Activated CD8-positive, alpha-beta memory T cell treated with anti-CD3 and anti-CD28 coated beads for 24 hours (primary cell): ENCODE measurements at regions not wholly inside any gene's neighbourhood (a gene's known extent, or its start where the extent isn't known, plus 50 kb on each side); places are given as distances from the start of the nearest gene placed in this dataset.

ENCODE experiments used
- DNase-seq: peaks from one replicate; pipeline ENCODE4 v3.0.0-alpha.2; 2020

DNA sequence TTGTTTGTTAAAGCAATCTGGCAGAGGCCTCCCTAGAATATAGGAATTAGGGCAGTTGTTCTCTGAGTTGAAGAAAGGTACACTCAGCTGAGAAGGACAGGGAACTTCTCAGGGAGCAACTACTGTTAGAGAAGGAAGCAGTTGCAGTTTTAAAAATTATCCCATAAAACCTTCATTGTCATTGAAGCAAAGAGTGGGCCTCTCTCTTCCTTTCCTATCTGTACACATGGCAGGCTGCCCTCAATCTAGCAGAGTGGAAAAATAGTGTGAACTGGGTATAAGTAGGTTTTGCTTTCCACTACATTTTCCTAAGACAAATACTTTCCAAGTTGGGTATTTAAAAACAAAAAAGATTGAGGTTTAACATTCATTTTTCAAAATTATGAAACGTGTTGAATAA is 236.7 kb upstream of the KLF14 start:
- DNase-seq: peak; percentile 55

DNA sequence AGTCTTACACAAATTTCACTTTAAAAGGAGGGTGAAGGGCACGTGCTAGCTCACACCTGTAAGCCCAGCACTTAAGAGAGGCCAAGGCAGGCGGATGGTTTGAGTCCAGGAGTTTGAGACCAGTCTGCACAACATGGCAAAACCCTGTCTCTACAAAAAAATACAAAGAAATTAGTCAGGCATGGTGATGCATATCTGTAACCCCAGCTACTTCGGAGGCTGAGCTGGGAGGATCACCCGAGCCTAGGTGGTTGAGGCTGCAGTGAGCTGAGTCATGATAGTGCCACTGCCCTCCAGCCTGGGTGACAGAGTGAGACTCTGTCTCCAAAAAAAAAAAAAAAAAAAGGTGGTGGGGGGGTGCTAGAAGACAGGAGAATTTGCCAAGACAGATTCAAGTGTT is 237.3 kb upstream of the KLF14 start:
- DNase-seq: peak; percentile 74

DNA sequence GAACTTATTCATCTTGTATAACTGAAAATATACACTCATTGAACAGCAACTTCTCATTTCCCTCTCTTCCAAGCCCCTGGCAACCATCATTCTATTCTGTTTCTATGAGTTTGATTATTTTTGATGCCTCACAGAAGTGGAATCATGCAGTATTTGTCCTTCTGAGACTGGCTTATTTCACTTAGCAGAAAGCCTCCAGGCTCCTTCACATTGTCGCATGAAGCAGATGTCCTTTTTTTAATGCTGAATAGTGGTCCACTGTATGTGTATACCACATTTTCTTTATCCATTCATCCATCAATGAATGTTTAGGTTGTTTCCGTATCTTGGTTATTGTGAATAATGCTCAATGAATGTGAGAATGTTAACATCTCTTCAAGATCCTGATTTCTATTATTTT is 238.2 kb upstream of the KLF14 start:
- no peak for DNase-seq

DNA sequence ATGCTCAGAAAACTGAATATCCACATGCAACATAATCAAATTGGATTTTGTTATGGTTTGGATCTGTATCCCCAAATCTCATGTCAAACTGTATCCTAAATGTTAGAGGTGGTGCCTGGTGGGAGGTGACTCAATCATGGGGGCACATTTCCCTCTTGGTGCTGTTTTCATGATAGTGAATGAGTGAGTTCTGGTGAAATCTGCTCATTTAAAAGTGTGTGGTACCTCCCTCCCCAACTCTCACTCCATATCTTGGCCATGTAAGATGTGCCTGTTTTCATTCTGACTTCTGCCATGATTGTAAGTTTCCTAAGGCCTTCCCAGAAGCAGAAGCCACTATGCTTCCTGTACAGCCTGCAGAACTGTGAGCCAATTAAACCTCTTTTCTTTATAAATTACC is 239.6 kb upstream of the KLF14 start:
- DNase-seq: peak; percentile 56

DNA sequence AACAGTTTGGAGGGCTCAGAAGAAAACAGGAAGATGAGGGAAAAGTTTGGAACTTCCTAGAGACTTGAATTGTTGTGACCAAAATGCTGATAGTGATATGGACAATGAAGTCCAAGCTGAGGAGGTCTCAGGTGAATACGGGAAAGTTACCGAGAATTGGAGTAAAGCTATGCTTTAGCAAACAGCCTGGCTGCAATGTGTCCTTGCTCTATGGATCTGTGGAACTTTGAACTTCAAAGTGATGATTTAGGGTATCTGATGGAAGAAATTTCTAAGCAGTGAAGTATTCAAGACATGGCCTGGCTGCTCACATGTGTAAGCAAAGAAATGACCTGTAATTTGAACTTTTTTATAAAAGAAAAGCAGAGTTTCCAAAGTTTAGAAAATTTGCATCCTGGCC is 240.2 kb upstream of the KLF14 start:
- DNase-seq: peak; percentile 51

DNA sequence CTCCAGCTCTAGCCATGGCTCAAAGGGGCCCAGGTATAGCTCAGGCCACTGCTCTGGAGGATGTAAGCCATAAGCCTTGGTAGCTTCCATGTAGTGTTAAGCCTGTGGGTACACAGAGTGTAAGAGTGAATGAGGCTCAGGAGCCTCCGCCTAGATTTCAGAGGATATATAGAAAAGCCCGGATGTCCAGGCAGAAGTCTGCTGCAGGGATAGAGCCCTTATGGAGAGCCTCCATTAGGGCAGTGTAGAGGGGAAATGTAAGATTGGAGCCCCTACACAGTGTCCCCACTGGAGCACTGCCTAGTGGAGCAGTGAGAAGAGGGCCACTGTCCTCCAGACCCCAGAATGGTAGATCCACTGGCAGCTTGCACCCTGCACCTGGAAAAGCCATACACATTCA is 240.8 kb upstream of the KLF14 start:
- peak; percentile 58 for DNase-seq

DNA sequence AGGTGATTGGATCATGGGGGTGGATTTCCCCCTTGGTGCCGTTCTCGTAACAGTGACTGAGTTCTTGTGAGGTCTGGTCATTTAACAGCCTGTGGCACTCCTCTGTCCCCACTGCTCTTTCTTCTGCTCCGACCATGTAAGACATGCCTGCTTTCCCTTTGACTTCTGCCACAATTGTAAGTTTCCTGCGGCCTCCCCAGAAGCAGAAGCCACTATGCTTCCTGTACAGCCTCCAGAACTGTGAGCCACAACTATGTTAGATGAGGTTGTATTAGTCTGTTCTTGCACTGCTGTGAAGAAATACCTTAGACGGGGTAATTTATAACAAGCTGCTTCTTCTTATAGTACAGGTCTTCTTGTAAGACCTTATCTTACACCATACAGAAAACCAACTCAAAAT is 241.7 kb upstream of the KLF14 start:
- no peak for DNase-seq

DNA sequence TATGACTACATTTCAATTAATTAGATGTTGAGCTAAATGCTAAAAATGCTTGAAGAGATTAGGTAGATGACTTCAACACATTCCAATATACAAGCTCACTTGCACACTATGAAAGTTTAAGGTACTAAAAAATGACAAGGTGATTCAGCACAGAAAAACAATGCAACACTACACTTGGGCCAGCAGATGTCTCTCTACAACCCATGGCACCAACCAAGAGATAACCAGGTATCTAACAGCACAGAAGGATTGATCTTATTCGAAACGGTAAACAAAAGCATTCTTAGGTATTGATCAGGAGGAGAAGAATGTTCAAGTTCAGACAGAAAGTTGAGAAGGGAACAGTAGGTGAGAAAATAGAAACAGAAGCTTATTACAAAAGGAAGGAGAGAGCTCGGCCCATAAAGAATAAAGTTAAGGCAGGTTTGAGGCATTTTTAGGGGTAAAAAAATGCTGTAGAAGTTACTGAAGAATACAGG is 248.2 kb upstream of the KLF14 start:
- DNase-seq: peak; percentile 49

DNA sequence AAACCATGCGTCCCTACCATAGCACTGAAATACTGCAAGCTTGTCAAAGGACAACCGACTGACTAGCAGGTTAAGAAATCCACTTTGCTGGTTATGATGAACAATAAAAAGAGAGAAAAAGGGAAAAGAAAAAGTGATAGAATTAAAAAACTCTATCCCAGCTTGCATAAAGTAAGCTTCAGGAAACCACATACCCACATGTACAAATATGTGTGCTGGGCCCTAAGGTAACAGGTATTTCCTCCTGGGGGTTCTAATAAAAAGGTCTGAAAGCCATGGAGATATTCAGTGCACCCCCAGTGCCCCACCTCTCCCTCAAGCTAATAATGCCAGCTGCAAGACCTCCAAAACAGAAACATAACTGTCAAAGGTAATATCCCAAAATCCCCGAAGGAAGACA is 248.6 kb upstream of the KLF14 start:
- peak; percentile 40 for DNase-seq

DNA sequence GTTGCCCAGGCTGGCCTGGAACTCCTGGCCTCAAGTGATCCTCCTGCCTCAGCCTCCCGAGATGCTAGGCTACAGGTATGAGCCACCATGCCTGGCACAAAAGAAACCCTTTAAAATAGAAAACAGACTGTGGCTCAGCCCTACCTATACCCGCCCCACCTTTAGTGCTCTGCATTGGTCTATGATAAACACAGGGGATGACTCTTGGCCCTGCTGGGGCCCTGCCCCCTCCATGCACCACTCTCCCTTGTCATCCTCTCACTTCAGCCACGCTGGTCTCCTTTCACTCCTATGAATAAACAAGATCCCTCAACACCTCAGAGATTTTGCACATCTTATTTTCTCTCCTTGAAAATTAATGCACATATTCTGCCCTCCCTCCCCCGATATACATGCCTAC is 251.4 kb upstream of the KLF14 start:
- peak; percentile 57 for DNase-seq

DNA sequence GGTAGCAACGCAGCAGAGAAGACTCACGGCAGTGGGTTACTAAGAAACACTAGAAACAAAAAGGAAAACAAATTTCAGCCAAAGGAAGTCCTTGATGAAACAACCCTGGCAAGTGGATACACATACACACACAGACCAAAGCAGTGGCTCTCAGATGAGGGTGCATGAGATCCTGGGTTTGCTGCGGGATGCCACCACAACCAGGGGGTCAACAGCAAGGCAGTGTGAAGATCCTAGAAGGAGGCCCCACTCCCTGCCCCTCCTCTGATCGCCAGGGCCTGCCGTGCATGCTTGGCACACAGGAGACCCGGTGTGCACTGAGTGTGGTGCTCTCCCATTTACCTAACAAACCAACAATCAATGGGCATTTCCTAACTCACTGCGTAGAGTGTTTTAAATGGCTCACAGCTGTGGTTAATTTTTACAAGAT is 252.3 kb upstream of the KLF14 start:
- peak; percentile 59 for DNase-seq

DNA sequence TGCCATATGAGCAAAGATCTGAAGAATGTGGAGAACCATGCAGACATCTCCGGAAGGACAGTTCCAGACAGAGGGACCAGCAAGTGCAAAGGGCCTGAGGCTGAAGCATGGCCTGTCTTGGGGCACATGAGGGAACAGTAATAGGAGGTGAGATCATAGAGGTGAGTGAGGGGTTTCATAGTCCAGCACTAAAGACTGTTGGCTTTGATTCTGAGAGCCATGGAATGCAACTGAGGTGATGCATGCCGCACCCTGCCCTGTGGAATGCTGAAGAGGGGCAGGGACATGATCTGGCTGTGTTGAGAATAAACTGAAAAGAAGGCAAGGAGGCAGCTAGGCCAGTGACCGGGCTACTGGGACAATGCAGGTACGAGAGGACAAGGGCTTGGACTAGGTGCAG is 253.1 kb upstream of the KLF14 start:
- DNase-seq: peak; percentile 28

DNA sequence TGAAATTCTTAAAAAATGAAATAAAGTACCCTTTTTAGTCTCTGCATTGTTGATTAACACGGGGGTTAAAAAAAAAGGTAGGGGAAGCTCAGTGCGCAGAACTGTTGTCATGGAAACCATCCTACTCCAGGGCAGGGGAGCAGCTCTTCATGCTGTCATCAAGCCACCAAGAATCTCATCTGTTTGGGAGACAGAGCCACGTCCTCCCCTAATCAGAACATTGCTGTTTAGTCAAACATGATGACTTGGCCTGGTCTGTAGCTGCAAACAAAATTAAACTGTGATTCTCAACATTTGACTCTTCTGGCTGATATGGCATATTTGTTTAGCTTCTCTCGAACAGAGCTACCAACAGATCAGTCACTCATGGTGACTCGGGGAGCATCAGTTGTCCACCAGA is 254.4 kb upstream of the KLF14 start:
- DNase-seq: peak; percentile 55

DNA sequence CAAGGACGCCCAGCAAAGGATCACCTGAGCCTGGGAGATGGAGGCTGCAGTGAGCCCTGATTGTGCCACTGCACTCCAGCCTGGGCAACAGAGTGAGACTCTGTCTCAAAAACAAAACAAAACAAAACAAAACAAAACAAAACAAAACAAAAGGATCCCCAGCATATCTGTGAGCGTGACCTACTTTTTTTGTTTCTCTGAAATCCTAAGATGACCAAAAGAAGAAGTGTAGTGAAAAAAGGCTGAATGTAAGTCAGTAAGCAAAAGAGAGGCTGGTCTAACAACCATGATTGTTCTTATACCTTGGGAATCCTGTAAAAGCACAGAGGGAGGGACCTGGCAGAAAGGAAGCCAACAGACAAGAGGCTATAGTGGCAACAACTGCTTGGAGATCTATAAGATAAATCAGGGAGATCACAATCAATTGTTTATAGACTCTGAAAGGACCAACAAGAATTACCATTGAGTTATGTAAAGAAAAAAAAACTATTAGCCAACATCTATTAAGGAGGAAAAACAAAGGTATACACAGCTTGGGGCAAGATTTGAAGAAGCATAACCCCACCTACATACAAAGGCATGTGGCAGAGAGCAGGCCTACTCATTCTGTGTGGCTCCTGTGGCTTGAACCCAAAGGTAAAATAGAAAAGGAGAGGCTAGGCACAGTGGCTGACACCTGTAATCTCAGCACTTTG is 255.2 kb upstream of the KLF14 start:
- DNase-seq: peak; percentile 30

DNA sequence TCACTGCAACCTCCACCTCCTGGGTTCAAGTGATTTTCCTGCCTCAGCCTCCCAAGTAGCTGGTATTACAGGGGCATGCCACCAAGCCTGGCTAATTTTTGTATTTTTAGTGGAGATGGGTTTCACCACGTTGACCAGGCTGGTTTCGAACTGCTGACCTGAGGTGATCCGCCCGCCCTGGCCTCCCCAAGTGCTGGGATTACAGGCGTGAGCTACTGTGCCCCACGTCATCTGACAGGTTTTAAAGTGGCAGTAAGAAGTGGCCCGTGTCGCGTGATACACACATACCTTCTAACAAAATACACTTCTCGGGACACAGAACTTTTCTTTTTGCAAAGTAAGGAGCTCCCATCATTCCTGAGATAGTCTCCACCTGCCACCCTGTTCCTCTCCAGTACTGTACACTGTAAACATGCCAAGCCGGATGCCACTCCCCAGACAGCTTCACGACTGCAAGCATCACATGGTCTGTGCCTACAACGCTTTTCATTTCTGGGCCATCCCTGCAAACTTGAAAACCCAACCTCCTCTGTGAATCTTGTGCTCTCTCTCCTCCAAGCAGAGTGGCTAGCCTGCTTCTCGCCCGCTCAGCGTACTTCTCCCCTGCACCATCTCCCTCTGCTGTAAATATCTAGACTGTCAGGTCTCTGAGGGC is 256.3 kb upstream of the KLF14 start:
- DNase-seq: peak; percentile 56

DNA sequence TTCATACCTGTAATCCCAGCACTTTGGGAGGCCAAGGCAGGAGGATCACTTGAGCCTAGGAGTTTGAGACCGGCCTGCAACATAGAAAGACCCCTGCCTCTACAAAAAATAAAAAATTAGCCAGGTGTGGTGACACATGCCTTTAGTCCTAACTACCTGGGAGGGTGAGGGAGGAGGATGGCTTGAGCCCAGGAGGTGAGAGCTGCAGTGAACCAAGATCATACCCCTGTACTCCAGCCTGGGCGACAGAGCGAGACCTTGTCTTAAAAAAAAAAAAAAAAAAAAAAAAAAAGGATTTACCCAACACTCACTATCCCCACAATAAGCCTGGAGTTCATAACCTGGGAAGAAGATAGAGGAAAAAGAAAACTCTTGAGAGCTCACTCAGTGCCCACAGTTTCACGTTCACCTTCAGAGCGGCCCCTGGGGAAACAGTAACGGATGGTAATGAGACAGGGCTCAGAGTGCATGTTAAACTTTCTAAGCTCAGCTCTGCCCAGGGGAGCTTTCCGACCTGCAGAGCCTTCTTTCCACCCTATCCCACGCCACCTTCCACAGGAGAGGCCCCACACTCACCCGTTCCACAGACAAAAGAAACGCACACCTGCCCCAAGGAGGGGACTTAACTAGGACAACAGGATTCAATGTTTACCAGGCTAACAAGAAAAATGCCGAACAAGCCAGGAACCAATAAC is 259.8 kb upstream of the KLF14 start:
- peak; percentile 52 for DNase-seq

DNA sequence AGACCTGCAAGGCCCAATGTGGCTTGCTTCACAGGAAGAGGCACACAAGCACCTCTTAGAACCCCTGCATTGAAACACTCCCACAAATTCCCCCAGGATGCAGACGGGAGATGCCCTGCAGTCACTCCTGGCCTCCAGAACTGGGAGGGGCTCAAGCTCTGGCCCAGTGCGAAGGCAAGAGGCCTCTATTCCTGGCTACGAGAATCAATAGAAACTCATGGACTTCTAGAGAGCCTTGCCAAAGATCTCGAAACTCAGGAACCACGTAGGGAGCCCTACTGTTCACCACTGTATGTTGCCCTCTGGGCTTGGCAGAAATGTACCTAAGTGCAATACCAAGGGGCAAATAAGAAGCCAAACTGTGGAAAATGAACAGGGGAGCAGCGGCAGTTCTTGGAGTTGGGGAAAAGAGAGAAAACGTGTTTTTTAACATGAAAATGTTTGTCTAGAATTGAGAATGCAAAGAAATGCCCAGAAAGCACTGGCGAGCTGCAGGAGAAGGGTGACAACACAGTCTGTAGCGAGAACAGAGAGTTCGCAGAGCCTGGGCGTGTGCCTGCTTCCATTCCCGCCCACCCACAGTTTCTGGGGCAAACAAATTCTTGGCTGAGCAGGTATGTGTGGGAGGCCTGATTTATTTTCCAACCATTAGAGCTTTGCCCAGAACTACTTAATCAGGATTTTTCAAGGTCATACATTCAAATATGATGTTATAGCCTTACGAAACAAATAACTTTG is 260.5 kb upstream of the KLF14 start:
- peak; percentile 56 for DNase-seq

DNA sequence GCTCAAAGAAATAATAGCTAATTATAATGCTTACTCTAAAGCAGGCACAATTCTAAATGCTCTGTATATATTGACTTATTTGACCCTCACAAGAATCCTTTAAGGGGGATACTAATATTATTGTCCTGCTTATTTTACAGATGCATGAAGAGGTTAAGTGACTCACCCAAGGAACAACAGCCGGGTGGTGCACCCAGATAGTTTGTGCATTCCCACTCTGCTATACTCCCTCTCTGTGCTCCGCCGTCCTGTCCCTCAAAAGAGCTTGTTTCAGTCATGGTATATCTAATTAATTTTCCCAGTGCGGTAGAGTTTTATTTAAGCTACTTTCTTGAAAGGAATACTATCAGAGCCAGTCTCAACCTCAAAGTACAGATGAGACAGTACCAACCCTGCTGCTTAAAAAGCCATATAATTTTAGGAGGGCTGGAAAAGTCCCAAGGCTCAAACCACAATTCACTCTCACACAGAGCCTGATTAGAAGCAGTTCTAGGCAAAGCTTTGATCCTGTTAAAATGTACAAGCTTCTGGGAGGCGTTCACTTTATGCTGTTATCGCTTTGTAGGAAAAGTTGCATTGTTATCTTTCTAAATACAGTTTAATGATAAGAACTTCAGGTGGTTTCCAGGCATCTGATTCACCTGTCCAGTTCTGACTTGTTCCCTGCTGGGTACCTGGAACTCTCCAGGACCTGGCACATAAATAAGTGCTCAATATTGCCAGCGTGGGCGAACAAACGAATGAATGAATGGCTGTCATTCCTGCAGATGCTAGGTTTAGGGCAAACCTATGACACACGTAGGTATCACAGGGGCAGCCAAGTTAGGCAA is 261.5 kb upstream of the KLF14 start:
- DNase-seq: peak; percentile 51

DNA sequence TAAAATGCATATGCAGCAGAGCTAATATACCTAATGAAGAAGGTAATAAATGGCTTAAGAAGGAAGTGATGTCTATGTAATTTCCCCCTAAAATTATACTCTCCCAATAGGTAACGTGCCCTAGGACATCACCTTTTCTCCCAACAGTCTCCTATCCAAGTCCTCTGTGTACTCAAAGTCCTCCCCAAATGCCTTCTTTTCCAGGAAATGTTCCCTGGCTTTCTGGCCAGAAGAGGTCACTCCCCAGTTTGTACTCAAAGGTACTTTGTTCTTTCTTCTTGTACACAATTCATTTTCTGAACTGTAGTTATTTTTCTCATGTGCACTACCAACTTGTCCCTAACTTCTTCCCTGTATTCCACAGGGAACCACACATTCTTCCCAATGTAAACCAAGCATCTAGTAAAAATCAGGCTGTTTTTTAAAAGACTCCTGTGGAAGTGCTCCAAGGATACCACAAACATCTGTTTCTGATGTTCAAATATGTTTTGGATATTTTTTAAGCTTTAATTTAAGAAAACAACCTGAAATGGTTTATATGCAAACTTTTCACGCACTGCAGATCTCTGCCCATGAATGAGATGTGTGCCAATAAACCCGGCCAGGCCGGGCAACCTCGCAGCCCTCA is 262.3 kb upstream of the KLF14 start:
- no peak for DNase-seq

DNA sequence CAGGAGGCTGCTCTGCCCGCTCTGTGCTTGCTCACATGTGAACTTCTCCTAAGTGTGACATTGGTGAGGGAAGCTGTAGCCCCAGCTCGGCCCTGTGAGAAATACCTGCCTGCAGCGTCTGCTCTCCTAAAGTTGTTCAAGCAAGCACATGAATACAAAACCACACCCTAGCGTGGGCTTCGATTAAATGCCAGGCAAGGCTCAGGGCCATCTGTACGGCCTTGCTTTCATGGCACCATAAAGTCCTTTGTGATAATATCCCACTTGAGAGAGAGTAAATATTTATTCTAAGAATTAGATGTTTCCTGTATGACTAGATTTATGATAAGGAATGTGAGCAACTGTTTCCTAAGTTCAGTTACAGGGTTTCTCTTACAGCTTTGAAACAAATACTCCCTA is 262.8 kb upstream of the KLF14 start:
- DNase-seq: peak; percentile 71

DNA sequence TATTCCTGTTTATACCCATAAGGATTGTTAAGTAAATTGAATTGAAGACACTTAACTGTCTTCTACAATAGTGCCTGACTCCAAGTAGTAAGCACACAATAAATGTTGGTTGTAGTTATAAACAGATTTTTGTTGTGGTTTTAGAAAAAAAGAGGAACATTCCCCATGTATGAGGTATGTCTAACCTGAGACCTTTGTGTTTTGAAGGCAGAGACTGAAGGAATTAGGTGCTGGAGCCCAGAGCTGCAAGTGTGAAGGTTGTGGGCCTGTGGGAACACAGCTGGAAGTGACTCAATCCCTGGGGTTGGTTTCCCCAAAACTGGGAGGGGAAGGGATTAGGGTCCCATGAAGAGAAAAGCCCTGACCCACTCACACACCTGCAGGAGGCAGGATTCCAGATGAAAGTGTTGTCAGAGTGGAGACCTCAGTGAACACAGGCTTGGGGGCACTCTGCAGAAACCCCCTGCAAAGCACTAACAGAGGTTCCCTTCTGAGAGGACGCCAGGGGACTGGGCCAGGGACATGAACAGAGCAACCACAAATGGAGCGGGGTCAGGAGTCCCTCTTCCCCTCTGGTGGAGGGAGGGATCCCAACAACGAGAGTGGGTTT is 265.1 kb upstream of the KLF14 start:
- DNase-seq: peak; percentile 54
